Karpas-422 (cell line): ENCODE measurements at regions not wholly inside any gene's neighbourhood (a gene's known extent, or its start where the extent isn't known, plus 50 kb on each side); places are given as distances from the start of the nearest gene placed in this dataset.
"Not testable (repeated sequence)": the region's sequence is repeated elsewhere in the genome, so short reads cannot be mapped to it uniquely, and the experiment has no call there.

Experiments
- DNase-seq: peaks from one replicate; pipeline ENCODE4 v3.0.0-alpha.2; 2015
- H2AFZ ChIP-seq: fragments of 200-600 bp; sonication (generic); 2 replicates; pipeline ENCODE4 v1.6.1; 2014; ENCODE audit warnings: antibody characterized with exemption, low read length, mixed read lengths
- H3K27ac ChIP-seq: fragments of 200-600 bp; sonication (generic); 2 replicates; pipeline ENCODE4 v1.5.1; 2014; ENCODE audit warnings: mild to moderate bottlenecking, low read length, moderate library complexity
- H3K27me3 ChIP-seq: fragments of 200-600 bp; sonication (generic); 2 replicates; pipeline ENCODE4 v1.6.1; 2014; ENCODE audit warnings: low read length, mixed read lengths
- H3K36me3 ChIP-seq: fragments of 200-600 bp; sonication (generic); 2 replicates; pipeline ENCODE4 v1.6.1; 2014; ENCODE audit warnings: low read length, mixed read lengths; ENCODE audit not compliant: insufficient read depth
- H3K4me1 ChIP-seq: fragments of 200-600 bp; sonication (generic); 2 replicates; pipeline ENCODE4 v1.6.1; 2014; ENCODE audit warnings: mild to moderate bottlenecking, low read length, mixed read lengths
- H3K4me2 ChIP-seq: fragments of 200-600 bp; sonication (generic); 2 replicates; pipeline ENCODE4 v1.6.1; 2014; ENCODE audit warnings: low read length, low read depth, mild to moderate bottlenecking; ENCODE audit not compliant: poor library complexity, severe bottlenecking
- H3K4me3 ChIP-seq: fragments of 200-600 bp; sonication (generic); 2 replicates; pipeline ENCODE4 v1.5.1; 2014; ENCODE audit warnings: mild to moderate bottlenecking, antibody characterized with exemption, low read length, mixed read lengths
- H3K79me2 ChIP-seq: fragments of 200-600 bp; sonication (generic); 2 replicates; pipeline ENCODE4 v1.6.1; 2014; ENCODE audit warnings: mild to moderate bottlenecking, low read length, mixed read lengths
- H3K9ac ChIP-seq: fragments of 200-600 bp; sonication (generic); 2 replicates; pipeline ENCODE4 v1.6.0; 2014; ENCODE audit warnings: low read length
- H3K9me2 ChIP-seq: fragments of 200-600 bp; sonication (generic), shearing (Covaris generic); replicated peaks from 2 replicates; pipeline ENCODE4 v1.6.0; 2014; ENCODE audit warnings: mild to moderate bottlenecking, low read length, moderate library complexity; ENCODE audit not compliant: insufficient read depth
- H3K9me3 ChIP-seq: fragments of 300-700, 200-600 bp; sonication (generic); 2 replicates; pipeline ENCODE4 v1.6.1; 2014; ENCODE audit warnings: low read length, mixed read lengths
- H4K20me1 ChIP-seq: fragments of 200-600 bp; sonication (generic); 2 replicates; pipeline ENCODE4 v1.6.1; 2014; ENCODE audit warnings: mild to moderate bottlenecking, antibody characterized with exemption, low read length, low read depth; ENCODE audit not compliant: insufficient read depth

DNA sequence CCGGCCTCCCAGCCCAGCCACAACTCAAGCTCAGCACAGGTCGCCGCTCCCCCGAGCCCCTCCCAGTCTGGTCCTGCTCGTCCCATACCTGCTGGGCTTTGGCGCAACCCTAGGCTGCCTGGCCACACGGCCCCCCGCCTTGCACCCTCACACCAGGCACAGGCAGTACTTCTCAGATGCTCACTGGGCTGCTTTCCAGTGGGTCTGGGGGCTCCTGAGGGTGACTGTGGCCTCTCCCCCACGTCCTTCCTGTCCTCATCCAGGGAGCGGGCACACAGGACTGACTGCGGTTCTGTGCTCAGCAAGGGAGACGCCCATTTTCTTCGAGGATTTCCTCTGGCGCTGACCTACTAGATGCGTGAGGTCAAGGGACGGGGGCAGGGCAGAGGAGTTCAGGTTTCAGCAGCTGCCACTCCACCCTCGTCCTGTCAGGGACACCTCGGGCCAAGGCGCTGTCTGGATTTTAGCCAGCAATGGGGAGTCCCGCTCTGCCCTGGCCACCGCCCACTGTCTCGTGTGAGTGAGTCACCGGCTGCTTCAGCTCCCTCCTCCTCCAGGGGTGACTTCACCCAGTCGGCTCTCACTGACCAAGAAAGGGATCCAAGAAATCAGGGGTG lies 115.8 kb downstream of the NPIPB11 start:
- Histone ChIP-seq H3K27ac (no peak overlapping the region), H3K79me2 (no peaks in the 10 kb centered on the region), H4K20me1 (no peaks in the 10 kb centered on the region), H3K9me3 (no peaks in the 10 kb centered on the region), H3K27me3 (no peaks in the 10 kb centered on the region), H3K4me1 (no peaks in the 10 kb centered on the region), H3K4me2 (no peak overlapping the region), H3K4me3 (no peak overlapping the region), H2AFZ (no peak overlapping the region), H3K36me3 (no peaks in the 10 kb centered on the region), H3K9me2 (no peaks in the 10 kb centered on the region), H3K9ac (no peak overlapping the region)
- DNase-seq: no peak

GRCh38 chr16:29289516-29290239 lies 116.8 kb downstream of the NPIPB11 start:
- H4K20me1 ChIP-seq, H3K9ac ChIP-seq, H3K9me2 ChIP-seq, H3K27ac ChIP-seq, H3K4me2 ChIP-seq, H2AFZ ChIP-seq, H3K4me3 ChIP-seq, H3K27me3 ChIP-seq, H3K79me2 ChIP-seq, H3K36me3 ChIP-seq, DNase-seq, H3K9me3 ChIP-seq, H3K4me1 ChIP-seq: not testable (repeated sequence)

- H3K27me3 ChIP-seq, DNase-seq, H3K9ac ChIP-seq, H3K4me3 ChIP-seq, H3K9me3 ChIP-seq, H4K20me1 ChIP-seq, H3K9me2 ChIP-seq, H3K4me1 ChIP-seq, H3K79me2 ChIP-seq, H3K27ac ChIP-seq, H3K4me2 ChIP-seq, H3K36me3 ChIP-seq, H2AFZ ChIP-seq: not testable (repeated sequence)
These were observed 117.6 kb downstream of the NPIPB11 start for GRCh38 chr16:29288711-29289474.

DNA sequence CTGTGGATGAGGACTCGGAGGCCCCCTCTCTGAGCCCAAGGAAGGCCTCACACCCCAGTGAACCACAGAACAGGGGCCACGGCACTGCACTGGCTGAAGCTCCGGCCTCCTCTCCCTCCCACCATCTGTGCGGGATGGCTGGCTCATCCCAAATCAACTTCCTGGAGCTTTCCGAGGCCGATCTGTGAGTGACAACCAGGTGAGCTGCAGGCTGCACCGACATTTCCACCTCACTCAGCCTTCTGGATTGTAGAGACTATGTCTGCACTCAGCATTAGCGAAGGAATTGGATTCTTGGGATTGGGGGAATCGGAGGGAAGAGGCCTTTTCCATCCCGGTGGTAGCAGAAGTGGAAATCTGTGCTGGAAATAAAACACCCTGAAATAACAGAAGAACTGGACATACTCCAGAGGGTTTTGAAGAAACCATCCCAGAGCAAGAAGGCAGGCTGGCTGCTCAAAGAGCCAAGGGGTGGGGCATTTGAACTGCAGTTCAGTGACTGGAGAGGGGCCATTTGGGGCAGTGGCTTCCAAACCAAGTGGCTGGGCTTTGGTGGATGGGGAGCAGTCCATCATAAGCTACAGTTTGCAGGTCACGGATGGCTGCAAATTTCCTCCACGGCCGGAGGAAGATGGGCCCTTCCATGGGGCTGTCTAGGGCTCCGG lies 118.5 kb downstream of the NPIPB11 start:
- H3K9me3 ChIP-seq, H3K4me3 ChIP-seq, H3K36me3 ChIP-seq, H3K79me2 ChIP-seq, H3K27ac ChIP-seq, H4K20me1 ChIP-seq, H3K9me2 ChIP-seq, DNase-seq, H3K27me3 ChIP-seq, H2AFZ ChIP-seq, H3K9ac ChIP-seq, H3K4me2 ChIP-seq, H3K4me1 ChIP-seq: not testable (repeated sequence)

DNA sequence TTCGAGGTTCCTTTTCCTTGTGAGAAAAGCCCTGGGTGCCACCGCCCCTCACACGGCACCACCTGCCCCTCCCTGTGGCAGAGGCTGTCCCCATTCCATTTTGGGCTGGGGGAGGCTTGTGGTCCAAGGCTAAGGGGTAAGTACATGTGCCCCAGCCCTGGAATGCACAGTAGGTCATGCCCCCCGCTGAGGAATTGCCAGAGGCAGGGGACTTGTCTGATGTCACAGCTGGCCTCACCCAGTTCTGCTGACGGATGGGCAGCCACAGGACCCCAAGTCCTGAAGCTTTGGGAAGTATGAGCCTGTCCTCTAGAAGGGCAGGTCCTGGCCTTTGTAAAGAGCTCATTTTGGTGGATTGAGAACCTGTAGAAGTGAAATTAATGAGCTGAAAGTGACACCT lies 119.3 kb downstream of the NPIPB11 start:
- not testable (repeated sequence) for H3K36me3 ChIP-seq, H2AFZ ChIP-seq, H3K27me3 ChIP-seq, H3K4me2 ChIP-seq, DNase-seq, H3K4me3 ChIP-seq, H3K9me3 ChIP-seq, H3K9ac ChIP-seq, H3K27ac ChIP-seq, H3K4me1 ChIP-seq, H3K79me2 ChIP-seq, H4K20me1 ChIP-seq, H3K9me2 ChIP-seq

GRCh38 chr16:29286796-29287195 lies 119.7 kb downstream of the NPIPB11 start:
- H3K9ac ChIP-seq, H3K36me3 ChIP-seq, DNase-seq, H3K27ac ChIP-seq, H3K4me2 ChIP-seq, H3K9me2 ChIP-seq, H3K27me3 ChIP-seq, H3K4me3 ChIP-seq, H4K20me1 ChIP-seq, H3K79me2 ChIP-seq, H3K9me3 ChIP-seq, H3K4me1 ChIP-seq, H2AFZ ChIP-seq: not testable (repeated sequence)

GRCh38 chr16:29286161-29286560 lies 120.3 kb downstream of the NPIPB11 start:
- H3K36me3 ChIP-seq, DNase-seq, H2AFZ ChIP-seq, H3K4me1 ChIP-seq, H3K27me3 ChIP-seq, H3K4me3 ChIP-seq, H3K9me2 ChIP-seq, H3K79me2 ChIP-seq, H4K20me1 ChIP-seq, H3K27ac ChIP-seq, H3K9me3 ChIP-seq, H3K9ac ChIP-seq, H3K4me2 ChIP-seq: not testable (repeated sequence)

- H4K20me1 ChIP-seq, H3K9me3 ChIP-seq, DNase-seq, H3K4me3 ChIP-seq, H3K4me1 ChIP-seq, H3K27ac ChIP-seq, H2AFZ ChIP-seq, H3K9me2 ChIP-seq, H3K9ac ChIP-seq, H3K36me3 ChIP-seq, H3K4me2 ChIP-seq, H3K79me2 ChIP-seq, H3K27me3 ChIP-seq: not testable (repeated sequence)
These were observed 121.2 kb downstream of the NPIPB11 start for GRCh38 chr16:29285151-29285885.
